Right renal pelvis (tissue), 4 donors: ENCODE measurements at regions not wholly inside any gene's neighbourhood (a gene's known extent, or its start where the extent isn't known, plus 50 kb on each side); places are given as distances from the start of the nearest gene placed in this dataset.
"Not testable (repeated sequence)": the region's sequence is repeated elsewhere in the genome, so short reads cannot be mapped to it uniquely, and the experiment has no call there.

Experiments
- DNase-seq, 4 donors: peaks; one replicate each; pipeline ENCODE4 v3.0.0-alpha.2; 2013; ENCODE audit warnings: low read depth in 4 of 4, low spot score in 3 of 4, missing footprints in 1 of 4

DNA sequence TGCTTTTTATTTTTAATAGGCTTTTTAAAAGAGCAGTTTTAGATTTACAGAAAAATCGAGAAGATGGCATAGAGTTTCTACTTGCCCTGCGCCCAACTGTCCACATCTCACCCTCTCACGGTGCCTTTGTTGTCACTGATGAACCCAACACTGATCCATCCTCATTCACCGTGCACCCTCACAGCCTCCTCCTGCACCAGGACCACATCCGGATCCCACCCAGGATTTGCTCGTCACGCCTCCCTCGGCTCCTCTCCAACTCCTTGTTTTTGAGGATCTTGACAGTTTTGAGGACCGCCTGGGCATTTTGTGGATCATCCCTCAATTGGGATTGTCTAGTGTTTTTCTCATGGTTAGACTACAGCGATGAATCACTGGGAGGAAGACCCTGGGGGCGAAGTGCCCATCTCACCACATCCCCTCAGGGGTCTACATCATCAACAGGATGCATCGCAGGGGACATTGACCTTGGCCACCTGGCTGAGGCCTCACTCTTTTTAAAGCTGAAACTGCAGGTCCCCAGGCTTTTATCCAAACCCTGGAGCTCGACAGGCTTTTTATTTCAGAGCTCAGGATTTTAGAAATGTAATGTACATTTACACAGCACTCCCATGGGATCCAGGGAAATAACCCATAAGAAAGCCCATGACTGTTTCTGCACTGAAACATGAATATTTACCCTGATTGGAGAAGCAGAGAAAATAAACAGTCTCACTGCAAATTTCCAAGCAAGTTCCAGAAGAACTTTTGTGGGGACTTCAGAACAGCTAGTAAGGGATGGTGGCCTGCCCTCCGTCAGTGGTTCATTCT is 71.8 kb upstream of the ZNF469 start:
- DNase-seq: no peak

GRCh38 chr16:88311860-88312259 is 70.9 kb upstream of the ZNF469 start:
- DNase-seq: not testable (repeated sequence)

GRCh38 chr16:88312732-88313131 is 70.0 kb upstream of the ZNF469 start:
- DNase-seq: no peak

DNA sequence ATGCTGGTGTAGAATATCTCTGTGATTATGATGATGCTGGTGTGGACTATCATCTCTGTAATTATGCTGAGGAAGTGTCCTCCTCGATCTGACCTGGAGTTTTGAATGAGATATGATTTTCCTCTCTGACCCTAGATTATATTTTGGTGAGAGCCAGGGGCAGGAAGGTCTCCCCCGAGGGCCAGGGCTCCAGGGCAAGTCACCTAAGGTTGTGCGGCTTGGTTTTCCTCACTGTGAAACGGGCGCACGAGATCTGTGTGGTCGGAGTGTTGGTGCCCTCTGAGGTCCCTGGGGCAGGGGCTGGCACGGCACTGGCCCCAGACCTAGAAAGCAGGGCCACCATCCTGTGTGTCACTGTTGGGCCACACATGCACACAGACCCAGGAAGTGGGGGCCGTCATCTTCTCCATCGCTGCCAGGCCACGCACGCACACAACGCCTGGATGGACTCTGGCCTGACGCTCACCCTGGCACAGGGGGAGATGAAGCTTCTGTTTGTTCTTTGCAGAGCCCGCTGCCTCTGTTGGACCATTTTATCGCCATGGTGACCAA is 67.7 kb upstream of the ZNF469 start:
- DNase-seq: no peak

DNA sequence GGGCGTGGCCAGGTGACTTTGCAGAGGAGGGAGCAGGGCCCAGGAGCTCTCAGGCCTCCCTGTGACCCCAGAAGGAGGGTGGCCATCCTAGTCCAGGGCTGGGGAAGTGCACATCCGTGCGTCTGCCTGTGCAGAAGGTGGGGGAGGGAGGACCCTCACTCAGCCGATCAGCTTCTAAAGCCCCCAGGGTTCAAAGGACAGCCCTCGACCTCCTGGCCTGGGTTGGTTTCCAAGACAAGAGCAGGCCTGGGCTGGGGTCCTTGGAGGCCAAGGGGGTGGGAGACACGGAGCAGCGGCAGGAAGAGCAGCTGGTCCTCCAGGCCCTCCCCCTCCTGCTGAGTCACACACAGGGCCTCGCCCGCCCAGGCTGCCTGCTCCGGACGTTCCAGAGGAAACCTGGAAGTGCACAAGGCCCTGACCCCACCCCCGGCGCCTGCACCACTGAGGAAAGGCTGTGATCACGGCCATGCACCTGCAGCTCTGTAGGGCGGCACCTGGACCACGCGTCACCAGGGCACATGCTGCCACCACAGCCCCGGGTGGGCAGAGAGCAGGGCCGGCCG is 67.1 kb upstream of the ZNF469 start:
- no peak for DNase-seq

- DNase-seq: no peak
These were observed 66.6 kb upstream of the ZNF469 start for GRCh38 chr16:88316151-88316550.

DNA sequence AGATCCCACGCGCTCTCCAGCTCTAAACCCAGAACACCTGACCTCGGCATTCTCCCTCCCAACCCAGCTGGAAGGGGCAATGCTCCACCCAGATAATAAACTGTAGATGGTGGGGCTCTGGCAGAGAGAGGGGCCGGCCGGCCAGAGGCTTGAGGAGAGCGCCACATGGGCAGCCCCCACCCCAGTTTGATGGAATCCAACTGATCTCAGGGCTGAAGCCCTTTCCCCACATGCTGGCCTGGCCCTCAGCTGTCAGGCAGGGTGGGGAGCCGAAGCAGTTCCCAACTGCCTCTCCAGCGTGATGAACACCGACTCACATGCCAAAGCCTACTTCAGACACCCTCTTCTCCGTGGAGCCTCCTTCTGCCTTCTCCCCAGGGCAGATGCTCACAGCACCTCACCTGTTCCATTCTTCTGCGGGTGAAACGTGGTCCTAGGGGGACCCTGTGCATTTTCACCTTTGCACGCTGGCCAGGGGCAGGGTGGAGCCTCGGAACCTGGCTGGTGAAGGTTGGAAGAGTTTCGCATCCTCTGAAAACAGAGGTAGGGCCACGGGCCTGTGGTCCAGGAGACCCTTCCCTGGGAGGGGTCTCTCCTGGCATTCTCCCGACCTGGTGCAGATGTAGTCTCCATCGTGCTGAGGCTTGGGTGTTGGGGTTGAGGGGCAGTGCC is 65.7 kb upstream of the ZNF469 start:
- no peak for DNase-seq

GRCh38 chr16:88317613-88317965 is 65.2 kb upstream of the ZNF469 start:
- no peak for DNase-seq

DNA sequence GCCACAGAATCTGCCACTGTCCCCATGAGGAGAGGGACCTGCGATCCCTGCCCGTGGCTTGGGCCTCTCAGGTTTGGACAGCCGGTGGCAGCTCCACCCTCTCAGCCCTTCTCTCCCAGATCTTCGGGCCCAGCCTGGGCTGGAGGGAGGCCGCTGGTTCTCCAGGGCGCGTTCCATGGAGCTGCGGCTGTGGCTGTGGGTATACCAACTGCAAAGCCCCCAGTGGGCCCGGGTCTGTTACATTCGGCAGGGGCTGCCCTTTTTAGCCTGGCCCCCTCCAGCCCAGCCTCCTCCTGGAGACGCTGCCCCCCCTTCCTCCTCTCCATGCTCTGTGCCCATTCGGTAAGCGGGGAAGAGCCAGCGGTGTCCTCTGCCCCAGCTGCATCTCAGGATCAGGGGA is 64.7 kb upstream of the ZNF469 start:
- no peak for DNase-seq

- no peak for DNase-seq
These were observed 64.2 kb upstream of the ZNF469 start for GRCh38 chr16:88318521-88318920.

DNA sequence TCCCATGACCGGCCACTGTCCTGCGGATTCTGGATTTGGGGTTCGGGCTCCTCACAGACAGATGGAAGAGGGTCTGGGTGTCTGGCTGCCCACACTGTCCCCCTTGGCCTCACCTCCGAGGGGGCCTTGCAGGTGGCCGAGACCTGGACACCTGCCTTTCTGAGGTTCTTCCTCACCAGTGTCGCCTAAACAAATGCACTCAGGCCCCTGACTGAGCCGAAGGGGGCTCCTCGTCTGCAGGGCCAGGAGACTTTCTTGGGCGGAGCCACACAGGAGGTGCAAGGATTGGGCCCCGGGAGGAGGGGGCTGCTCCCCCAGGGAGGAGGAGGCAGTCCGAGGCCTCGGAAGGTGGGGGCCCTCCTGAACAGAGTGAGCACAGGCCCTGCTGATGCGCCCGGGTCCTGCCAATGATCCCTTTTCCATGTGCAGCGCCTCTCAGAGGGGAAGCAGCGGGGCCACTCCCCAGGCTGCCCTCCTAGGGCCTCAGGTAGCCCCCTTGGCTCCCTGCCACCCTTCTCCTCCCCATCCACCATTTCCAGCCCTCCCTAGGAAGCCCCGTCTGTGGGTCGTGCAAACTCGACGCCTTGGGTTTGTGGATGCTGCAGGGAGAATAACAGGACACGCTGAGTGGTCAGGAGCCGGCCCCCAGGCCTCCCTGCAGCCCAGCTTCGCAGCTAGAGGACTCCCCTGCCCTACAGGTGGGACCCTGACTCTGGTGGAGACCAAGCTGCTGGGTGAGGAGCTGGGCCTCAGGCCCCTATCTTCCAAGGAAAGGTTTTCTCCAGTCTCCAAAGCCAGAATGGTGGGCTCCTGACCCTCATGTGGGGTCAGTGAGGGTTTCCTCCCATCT is 63.4 kb upstream of the ZNF469 start:
- no peak for DNase-seq

DNA sequence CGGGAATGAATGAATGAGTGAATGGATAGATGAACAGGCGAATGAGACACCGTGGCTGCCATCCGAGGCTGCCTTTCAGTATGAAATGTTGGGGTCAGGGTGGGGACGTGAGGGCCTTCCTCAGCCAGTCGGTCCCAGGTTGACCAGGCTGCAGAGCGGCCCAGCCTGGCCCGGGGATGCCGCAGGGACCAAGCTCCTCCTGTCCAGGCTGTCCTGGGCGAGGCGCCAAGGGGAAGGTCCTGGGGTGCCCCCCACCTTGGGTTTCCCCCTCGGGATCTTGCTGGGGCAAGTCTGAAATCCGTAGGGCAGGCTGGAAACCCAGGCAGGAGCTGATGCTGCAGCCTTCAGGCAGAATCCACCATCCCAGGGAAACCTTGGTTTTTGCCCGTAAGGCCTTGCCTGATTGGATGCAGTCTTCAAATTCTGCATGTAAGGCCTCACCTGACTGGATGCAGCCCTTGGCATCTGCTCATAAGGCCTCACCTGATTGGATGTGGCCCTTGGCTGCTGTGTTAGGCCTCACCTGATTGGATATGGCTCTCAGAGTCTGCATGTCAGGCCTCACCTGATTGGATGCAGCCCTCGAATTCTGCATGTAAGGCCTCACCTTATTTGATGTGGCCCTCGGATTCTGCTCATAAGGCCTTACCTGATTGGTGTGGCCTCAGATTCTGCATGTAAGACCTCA is 61.7 kb upstream of the ZNF469 start:
- no peak for DNase-seq

DNA sequence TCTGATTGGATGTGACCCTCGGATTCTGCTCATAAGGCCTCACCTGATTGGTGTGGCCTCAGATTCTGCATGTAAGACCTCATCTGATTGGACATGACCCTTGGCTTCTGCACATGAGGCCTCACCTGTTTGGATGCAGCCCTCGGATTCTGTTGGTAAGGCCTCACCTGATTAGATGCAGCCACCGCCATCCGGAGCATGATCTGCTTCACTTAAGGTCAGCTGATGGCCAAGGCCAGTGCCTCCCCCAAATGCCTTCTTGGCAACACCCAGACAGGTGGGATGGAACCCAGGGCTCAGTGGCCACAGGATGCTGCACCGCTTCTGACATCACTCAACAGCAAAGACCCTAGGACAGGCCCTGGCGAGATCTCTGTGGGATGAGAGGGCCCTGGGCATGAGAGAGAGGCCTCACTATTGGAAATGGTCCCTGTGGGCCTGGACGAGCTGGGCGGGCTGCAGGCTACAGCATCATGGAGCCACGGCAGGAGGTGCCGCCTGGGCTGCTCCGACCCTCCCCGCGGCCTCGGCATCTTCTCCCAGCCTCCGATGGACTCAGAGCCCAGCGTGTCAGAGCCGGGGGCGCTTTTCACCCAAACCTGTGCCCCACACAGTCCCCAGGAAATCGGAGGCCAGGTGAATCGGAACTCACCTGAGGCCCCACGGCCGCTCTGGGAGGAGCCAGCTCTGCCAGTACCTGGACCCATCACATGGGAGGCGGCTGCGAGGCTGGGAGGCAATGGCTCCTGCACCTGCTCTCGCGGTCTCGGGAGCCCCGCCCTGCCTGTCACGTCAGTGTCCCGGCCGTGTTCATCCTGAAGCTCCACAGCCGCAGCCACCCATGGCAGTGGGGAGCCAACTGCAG is 60.9 kb upstream of the ZNF469 start:
- no peak for DNase-seq

GRCh38 chr16:88322500-88322970 is 60.2 kb upstream of the ZNF469 start:
- no peak for DNase-seq

GRCh38 chr16:88323041-88323440 is 59.7 kb upstream of the ZNF469 start:
- no peak for DNase-seq

DNA sequence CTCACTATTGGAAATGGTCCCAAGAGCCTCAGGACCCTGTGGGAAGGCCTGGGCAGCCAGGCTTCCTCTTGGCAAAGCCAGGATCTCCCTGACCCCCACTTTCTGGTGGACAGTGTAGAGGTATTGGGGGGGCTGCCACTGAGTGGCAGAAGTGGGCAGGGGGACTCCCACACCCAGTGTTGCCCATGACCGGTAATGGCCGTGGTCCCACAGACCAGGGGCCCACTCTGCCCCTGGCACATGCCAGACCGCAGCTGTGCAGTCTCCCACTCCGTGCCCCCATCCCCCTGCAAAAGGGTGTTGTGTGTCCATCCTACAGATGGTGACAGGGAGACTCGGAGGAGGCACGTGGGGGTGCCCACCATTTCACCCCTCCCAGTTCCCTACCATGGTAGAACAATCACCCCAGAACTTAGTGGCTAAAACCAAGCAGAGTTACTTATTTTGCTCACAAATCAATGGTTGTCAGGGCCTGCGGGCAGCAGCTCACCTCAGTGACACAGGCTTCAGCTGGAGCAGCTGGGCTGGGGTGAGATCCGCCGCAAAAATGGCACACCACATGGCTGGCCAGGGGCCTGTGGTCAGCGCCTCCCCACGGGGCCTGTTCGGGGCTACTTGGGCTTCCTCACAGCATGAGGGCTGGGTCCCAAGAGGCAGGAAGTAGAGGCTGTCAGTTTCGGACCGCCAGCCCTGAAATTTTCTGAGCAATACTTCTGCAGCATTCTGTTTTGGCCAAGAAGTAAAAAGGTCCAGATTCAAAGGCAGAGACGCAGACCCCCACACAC is 59.0 kb upstream of the ZNF469 start:
- DNase-seq: no peak

DNA sequence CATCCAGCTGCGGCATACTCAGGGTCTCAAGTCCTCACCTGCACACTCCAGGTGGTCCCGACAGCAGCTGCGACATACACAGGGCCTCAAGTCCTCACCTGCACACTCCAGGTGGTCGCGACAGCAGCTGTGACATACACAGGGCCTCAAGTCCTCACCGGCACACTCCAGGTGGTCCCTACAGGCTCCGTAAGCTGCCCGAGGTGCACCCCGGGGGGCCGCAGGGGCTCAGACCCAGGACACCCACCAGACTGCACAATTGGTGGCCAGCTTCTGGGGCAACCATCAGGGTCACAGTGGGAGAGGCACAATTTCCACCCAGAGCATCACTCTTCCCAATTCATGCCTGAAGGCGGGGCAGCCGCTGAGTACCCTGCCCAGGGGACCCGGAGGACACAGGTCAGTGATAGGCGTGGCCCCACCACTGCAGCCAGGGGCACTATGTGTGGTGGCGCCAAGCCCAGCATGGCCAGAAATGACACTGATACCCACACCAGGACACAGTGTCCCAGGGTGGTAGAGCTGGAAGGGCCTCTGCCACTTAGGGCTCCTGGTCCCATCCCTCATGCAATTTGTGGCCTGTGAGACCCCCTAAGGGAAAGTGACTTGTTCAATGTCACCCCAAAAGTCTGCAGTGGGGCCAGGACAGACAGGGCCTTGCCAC is 57.5 kb upstream of the ZNF469 start:
- no peak for DNase-seq

DNA sequence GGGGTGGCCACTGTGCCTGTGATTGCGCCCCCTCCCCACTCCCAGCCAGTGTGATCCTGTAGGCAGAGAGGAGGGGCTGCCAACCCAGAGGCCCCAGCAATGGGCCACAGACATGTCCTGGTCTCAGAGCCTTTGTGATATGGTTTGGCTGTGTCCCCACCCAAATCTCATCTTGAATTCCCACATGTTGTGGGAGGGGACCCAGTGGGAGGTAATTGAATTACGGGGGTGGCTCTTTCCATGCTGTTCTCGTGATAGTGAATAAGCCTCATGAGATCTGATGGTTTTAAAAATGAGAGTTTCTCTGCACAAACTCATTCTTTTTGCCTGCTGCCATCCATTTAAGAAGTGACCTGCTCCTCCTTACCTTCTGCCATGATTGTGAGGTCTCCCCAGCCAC is 56.8 kb upstream of the ZNF469 start:
- no peak for DNase-seq
